ENCODE measurements at regions not wholly inside any gene's neighbourhood (a gene's known extent, or its start where the extent isn't known, plus 50 kb on each side); places are given as distances from the start of the nearest gene placed in this dataset.
"Not testable (repeated sequence)": the region's sequence is repeated elsewhere in the genome, so short reads cannot be mapped to it uniquely, and the experiment has no call there.

DNA sequence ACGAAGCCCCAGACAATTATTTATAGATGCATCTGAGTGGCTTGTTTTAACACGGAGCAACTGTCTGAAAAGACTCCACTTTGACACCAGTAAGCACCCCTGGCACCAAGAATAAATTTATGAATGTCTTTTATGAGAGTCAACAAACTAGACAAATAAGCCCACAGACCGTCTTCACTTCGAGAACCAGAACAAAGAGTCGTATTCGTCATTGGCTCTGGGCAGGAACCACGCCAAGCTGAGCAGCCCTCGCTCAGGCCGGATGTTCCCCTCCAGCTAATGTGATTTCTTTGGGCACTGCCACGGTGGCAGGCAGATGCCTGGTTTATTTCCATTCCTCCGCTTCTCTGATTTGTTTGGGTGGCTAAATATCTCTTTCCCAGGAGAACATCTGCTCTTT lies 91.9 kb upstream of the STC2 start:
- no peak for DNase-seq

GRCh38 chr5:173413471-173413982 lies 85.3 kb upstream of the STC2 start:
- no peak for DNase-seq

- DNase-seq = no peak
These were observed 84.4 kb upstream of the STC2 start for GRCh38 chr5:173412566-173412965.

GRCh38 chr5:173411791-173412555 lies 83.8 kb upstream of the STC2 start:
- no peak for DNase-seq

DNA sequence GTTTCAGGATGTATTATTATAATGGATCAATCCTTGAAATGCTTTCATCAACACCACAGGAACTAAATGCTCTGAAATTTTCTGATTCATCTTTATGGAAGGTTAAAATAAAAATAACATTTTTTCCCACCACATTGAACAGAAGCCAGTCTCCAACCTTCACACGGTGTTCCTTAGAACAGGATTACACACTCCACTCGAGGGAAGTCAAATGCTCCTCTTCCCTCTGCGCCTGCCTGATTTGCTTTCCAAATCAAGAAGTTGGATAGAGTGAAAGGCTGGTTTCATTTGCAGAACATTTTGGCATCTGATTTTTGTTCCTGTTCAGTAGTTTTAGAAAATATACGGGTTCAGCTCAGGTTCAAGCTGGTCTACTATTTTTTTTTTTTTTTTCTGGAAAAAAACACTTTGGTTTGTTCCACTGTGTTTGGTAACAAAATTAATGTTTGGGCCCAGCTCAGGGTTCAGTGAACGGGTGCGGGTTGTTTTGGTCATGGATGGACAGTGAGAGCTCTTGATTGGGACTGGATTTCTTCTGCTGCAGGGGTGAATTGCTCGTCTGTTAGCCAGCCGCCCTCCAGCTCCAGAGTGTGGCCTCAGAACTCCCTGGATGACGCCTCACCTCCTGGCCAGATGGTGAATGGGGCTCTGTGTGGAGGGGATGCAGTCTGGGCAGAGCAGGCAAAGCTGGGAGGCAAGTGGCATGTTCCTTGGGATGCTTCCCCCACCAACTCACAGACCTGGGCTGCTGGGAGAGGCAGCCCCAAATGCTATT lies 82.4 kb upstream of the STC2 start:
- DNase-seq = no peak

DNA sequence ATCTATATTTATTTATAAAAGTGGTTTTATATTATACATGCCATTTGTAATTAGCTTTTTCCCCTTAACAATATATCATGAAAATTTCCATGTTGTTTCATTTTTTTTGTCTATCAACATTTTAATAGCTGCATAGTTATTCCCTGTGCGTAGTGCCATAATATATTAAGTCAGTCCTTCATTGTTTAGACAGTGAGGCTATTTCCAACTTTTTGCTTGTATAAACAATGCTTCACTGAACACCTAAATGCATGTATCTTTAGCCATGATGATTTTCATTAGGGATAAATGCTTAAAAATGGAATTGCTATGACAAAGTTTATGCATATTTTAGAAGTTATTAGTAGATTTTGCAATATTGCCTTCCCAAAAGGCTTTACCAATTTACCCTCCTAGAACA lies 80.7 kb upstream of the STC2 start:
- DNase-seq = no peak

DNA sequence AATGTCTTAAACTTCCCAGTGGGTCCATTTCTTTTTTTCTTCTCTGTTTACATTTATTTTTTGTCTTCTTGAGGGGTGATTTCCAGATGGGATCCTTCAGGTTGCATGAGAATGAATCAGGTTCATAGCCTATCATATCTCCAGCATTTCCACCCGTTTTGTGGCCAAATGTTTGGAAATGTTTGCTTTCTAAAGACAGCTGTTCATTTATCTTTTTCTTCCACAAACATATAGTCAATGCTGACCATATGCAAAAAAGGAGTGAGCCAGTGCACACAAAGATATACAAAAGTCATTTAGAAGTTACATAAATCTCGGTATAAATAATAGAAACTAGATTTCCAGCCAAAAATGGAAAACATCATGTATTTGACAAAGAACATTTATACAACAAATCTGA lies 71.6 kb upstream of the STC2 start:
- no peak for DNase-seq

- no peak for DNase-seq
These were observed 69.3 kb upstream of the STC2 start for GRCh38 chr5:173397516-173397915.

DNA sequence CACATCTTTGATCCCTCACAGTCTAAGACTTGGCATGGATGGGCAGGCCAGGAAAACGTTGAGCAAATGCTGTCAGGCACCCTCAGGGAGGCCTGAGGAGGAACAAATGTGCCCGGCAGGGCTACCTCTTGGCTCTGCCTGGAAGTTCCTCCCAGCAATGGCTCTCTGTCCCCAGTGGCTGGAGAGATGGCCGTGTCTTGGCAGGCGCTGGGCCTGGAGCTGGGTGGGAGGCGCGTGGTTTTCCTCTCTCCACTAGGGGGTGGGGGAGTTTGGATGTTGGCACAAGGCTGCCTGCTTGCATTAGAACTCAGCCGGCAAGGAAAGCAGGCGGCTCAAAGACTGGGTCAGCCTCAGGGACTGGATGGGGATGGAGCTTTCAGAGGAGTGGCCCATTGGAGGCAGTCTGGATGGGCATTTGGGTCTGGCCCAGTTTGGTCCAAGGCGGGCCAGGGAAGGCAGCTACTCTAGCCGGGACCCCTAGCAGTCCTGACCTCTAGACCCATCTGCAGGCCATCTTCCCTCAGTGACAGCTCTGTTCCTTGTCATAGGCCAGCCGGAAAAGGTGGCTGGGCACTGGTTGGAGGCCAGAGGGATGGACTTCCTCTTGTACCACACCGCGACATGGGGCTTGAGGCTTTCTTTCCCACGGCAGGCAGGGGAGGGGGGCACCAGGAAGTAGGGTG lies 68.2 kb upstream of the STC2 start:
- no peak for DNase-seq

GRCh38 chr5:173395933-173396308 lies 67.7 kb upstream of the STC2 start:
- DNase-seq = no peak

DNA sequence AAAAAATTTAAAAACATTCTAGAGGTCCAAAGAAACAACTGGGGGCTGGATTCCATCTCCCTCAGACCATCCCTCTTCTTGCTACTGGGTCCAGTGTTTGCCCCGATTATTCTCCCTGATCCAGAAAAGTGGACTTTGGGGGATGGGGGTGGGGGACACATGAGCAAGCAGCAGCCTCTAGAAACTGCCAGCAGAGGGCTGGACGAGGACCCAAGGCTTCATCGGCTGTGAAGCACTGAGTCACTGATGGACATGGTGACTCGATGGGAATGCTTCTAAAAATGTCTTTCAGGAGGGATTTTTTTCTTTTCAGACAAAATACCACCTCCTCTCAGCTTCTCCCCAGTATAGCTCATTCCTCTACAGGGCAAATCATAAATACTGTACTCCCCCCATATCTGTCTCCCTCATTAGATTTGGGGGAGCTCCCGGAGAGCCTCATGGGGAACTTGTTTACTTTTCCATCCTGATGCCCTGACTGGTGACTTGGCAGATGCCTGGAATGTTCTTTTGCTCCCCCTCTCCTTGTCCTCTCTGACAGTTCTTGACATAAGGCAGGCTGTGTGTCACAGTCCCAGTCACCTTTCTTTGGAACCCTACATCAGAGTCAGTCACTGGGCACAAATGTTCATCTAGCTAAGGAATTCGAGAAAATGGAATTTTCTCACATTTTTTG lies 67.2 kb upstream of the STC2 start:
- no peak for DNase-seq

- no peak for DNase-seq
These were observed 66.5 kb upstream of the STC2 start for GRCh38 chr5:173394701-173395100.

DNA sequence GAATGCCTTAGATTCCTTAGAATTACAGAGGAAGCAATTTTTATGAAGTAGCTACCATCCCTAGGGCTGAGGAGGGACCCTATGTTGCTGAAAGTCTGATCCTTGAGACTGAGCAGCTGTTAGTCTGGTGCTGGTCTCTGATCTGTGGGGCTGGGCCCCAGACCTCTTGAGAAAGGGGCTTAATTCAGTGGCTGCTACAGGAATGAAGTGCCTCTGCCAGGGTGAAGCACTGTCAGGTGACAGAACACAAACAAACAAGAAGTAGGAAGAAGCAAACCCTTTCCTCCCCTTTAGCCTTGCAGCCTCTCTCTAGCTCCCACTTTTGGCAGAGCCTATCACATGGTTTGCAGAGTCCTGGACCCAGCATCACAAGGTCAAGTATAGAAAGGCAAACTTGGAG lies 64.0 kb upstream of the STC2 start:
- no peak for DNase-seq

DNA sequence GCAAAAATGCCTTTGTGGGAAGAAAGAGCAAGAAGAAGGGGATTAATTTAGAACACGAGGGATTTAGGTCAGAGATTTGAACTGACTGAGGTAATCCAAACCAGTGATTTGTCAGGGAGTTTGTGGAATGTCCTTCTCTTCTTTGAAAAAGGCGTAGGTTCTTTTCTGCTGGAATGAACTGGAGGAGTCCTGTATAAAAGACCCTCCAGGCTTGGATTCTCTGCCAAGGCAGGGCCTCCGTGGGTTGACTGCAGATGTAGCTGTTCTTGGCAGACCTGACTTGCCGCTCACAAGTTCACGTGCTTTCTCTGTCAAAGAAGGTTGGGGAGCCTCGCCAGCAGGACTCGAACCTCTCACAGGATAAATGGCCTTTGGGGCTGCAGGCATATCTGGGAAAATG lies 62.8 kb upstream of the STC2 start:
- DNase-seq = no peak

DNA sequence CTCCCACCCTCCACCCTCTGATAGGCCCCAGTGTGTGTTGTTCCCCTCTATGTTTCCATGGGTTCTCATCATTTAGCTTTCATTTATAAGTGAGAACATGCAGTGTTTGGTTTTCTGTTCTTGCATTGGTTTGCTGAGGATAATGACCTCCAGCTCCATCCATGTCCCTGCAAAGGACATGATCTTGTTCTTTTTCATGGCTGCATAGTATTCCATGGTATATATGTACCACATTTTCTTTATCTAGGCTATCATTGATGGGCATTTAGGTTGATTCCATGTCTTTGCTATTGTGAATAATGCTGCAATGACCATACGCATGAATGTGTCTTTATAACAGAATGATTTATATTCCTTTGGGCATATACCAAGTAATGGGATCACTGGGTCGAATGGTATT lies 59.1 kb upstream of the STC2 start:
- DNase-seq = not testable (repeated sequence)

- no peak for DNase-seq
These were observed 57.7 kb upstream of the STC2 start for GRCh38 chr5:173385832-173386360.

GRCh38 chr5:173383711-173384110 lies 55.5 kb upstream of the STC2 start:
- DNase-seq = no peak

DNA sequence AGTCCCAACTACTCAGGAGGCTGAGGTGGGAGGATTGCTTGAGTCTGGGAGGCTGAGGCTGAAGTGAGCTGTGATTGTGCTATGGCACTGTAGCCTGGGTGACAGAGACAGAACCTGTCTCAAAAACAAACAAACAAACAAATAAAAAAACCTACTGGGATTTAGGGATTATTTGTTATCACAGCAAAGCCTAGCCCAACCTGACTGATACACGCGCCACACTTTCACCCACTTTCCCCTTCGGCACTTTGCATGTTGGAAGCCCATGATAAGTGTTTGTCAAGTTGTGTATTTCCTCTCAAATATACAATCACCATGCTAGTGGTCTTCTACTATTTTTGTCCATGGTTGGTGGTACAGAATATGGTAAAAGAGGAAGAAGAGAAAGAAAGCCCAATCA lies 50.5 kb upstream of the STC2 start:
- DNase-seq = no peak
